ENCODE measurements at regions not wholly inside any gene's neighbourhood (a gene's known extent, or its start where the extent isn't known, plus 50 kb on each side); places are given as distances from the start of the nearest gene placed in this dataset.
A peak's percentile ranks its signal among the peaks of the same experiment; 100 is the strongest.

DNA sequence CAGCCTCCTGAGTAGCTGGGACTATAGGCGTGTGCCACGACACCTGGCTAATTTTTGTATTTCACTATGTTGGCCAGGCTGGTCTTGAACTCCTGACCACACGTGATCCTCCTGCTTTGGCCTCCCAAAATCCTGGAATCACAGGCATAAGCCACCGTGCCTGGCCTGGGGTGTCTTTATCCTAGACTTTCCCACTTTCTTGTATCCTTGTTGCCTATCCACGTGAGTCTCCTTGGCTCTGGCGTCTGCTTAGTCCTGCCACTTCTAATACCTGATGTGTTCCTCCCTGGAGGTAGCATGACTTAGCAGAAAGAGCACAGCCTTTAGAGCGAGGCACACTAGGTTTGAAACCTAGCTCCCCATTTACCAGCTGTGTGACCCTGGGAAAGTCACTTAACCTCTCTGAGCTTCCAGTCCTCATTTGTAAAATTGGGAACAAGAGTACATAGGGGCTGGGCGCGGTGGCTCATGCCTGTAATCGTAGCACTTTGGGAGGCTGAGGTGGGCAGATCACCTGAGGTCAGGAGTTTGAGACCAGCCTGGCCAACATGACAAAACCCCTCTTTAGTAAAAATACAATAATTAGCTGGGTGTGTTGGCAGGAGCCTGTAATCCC, 344.6 kb downstream of the TYW1 start:
- peaks cover 0 to 7% (median 1%) of the 10 kb centered on the region in 4 donors for H3K9me3 ChIP-seq
- 93% methylated on average over 10 of the region's 10 CpGs for WGBS
- peaks cover 6 to 36% (median 29%) of the 10 kb centered on the region in 4 donors for H3K36me3 ChIP-seq
- TF ChIP-seq POLR2A (IDR thresholded peaks at IDR 0.05; ENCODE audit: low read depth) (no peak), CTCF (IDR thresholded peaks at IDR 0.05) (no peak), EP300 (IDR thresholded peaks at IDR 0.05) (no peak), POLR2AphosphoS5 (IDR thresholded peaks at IDR 0.05) (no peak)
- no peaks in the 10 kb centered on the region for H3K4me1 ChIP-seq
- no peaks in the 10 kb centered on the region for H3K27me3 ChIP-seq
- peak; percentile 29 for DNase-seq (ENCODE audit: extremely low spot score)
- no peak overlapping the region for H3K27ac ChIP-seq (replicated peaks in 1 of 4)
- no peak overlapping the region for H3K4me3 ChIP-seq
- intact Hi-C loops (cut with DNase I): no loop called here

GRCh38 chr7:67343114-67343513, 346.5 kb downstream of the TYW1 start:
- H3K9me3 ChIP-seq: peaks cover 0 to 7% (median 1%) of the 10 kb centered on the region in 4 donors
- H3K4me3 ChIP-seq: no peak overlapping the region
- no peaks in the 10 kb centered on the region for H3K27me3 ChIP-seq
- peaks cover 6 to 36% (median 29%) of the 10 kb centered on the region in 4 donors for H3K36me3 ChIP-seq
- intact Hi-C loops (cut with DNase I): no loop called here
- 82% methylated on average over 2 of the region's 3 CpGs for WGBS
- no peaks in the 10 kb centered on the region for H3K4me1 ChIP-seq
- DNase-seq (ENCODE audit: extremely low spot score): peak; percentile 45
- TF ChIP-seq CTCF (IDR thresholded peaks at IDR 0.05) (no peak), EP300 (IDR thresholded peaks at IDR 0.05) (no peak), POLR2A (IDR thresholded peaks at IDR 0.05; ENCODE audit: low read depth) (no peak), POLR2AphosphoS5 (IDR thresholded peaks at IDR 0.05) (no peak)
- no peak overlapping the region for H3K27ac ChIP-seq (replicated peaks in 1 of 4)

GRCh38 chr7:67343572-67343971, 346.9 kb downstream of the TYW1 start:
- peak; percentile 10 for DNase-seq (ENCODE audit: extremely low spot score)
- Histone ChIP-seq H3K36me3 (peaks cover 6 to 36% (median 29%) of the 10 kb centered on the region in 4 donors), H3K27ac (replicated peaks in 1 of 4) (no peak overlapping the region), H3K27me3 (no peaks in the 10 kb centered on the region), H3K4me1 (no peaks in the 10 kb centered on the region), H3K4me3 (no peak overlapping the region), H3K9me3 (peaks cover 0 to 7% (median 1%) of the 10 kb centered on the region in 4 donors)
- intact Hi-C loops (cut with DNase I): no loop called here
- 93% methylated on average over 3 of the region's 5 CpGs for WGBS
- TF ChIP-seq POLR2A (IDR thresholded peaks at IDR 0.05; ENCODE audit: low read depth) (no peak), POLR2AphosphoS5 (IDR thresholded peaks at IDR 0.05) (no peak), CTCF (IDR thresholded peaks at IDR 0.05) (no peak), EP300 (IDR thresholded peaks at IDR 0.05) (no peak)

DNA sequence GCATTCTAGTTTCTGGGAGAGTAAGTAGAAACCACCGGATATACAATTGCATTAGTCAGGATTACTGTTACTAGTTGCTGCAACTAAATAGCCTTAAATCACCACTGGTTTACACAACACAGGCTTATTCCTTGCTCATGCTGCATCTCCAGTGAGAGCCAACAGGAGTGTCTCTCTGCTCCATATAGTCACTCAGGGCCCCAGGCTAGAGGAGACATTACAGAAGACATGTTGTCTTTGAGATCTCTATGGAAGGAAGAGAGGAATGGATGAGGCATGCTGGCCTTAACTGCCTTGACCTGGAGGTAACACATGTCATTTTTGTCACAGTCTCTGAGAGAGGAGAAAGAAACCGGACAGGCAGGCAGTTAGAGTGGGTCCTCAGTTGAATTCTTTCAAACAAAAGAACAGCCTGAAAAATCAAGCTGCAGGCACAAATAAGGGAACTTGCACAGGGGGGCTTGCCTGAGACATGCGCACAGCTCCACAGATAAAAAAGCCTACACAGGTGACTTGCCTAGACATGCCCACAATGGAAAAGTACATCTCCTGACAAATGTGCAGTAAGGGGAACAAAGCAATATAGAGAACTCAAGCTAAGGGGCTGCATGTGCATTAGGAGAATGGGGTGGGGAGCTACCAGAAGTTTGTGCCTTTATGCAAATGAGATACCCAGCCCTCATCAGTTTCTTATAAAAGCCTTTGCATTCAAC, 348.0 kb downstream of the TYW1 start:
- Histone ChIP-seq H3K27me3 (no peaks in the 10 kb centered on the region), H3K4me3 (no peak overlapping the region), H3K4me1 (no peaks in the 10 kb centered on the region), H3K27ac (replicated peaks in 1 of 4) (no peak overlapping the region), H3K9me3 (peaks cover 0 to 7% (median 1%) of the 10 kb centered on the region in 4 donors), H3K36me3 (peaks cover 6 to 29% (median 26%) of the 10 kb centered on the region in 4 donors)
- TF ChIP-seq POLR2A (IDR thresholded peaks at IDR 0.05; ENCODE audit: low read depth) (no peak), CTCF (IDR thresholded peaks at IDR 0.05) (no peak), EP300 (IDR thresholded peaks at IDR 0.05) (no peak), POLR2AphosphoS5 (IDR thresholded peaks at IDR 0.05) (no peak)
- 74% methylated on average over 3 of the region's 3 CpGs for WGBS
- peak; percentile 75 for DNase-seq (ENCODE audit: extremely low spot score)
- intact Hi-C loops (cut with DNase I): no loop called here

Measured in esophagus muscularis mucosa (tissue), 4 donors.